HG03565 (cell line): ENCODE measurements at regions not wholly inside any gene's neighbourhood (a gene's known extent, or its start where the extent isn't known, plus 50 kb on each side); places are given as distances from the start of the nearest gene placed in this dataset.

Experiments used
- ATAC-seq: cut with Tn5 transposase; IDR thresholded peaks from one replicate; pipeline ENCODE4 v1.9.1; 2021; ENCODE audit warnings: mild to moderate bottlenecking, moderate library complexity; ENCODE audit not compliant: unreplicated experiment

- ATAC-seq, result no peak
These were observed 342.5 kb upstream of the ACTBL2 start for GRCh38 chr5:57825031-57825686.

GRCh38 chr5:57824623-57825022 lies 342.0 kb upstream of the ACTBL2 start:
- ATAC-seq, result no peak

- ATAC-seq, result no peak
These were observed 341.4 kb upstream of the ACTBL2 start for GRCh38 chr5:57824047-57824446.

- ATAC-seq, result no peak
These were observed 340.0 kb upstream of the ACTBL2 start for GRCh38 chr5:57822651-57823050.

GRCh38 chr5:57818397-57818796 lies 335.8 kb upstream of the ACTBL2 start:
- ATAC-seq, result no peak

GRCh38 chr5:57817924-57818323 lies 335.3 kb upstream of the ACTBL2 start:
- no peak for ATAC-seq

GRCh38 chr5:57817001-57817453 lies 334.4 kb upstream of the ACTBL2 start:
- no peak for ATAC-seq

GRCh38 chr5:57816108-57816507 lies 333.5 kb upstream of the ACTBL2 start:
- no peak for ATAC-seq

- no peak for ATAC-seq
These were observed 323.1 kb upstream of the ACTBL2 start for GRCh38 chr5:57805732-57806131.

GRCh38 chr5:57805170-57805569 lies 322.6 kb upstream of the ACTBL2 start:
- no peak for ATAC-seq

- no peak for ATAC-seq
These were observed 321.9 kb upstream of the ACTBL2 start for GRCh38 chr5:57804505-57804904.

GRCh38 chr5:57804007-57804444 lies 321.4 kb upstream of the ACTBL2 start:
- no peak for ATAC-seq

GRCh38 chr5:57802131-57802530 lies 319.5 kb upstream of the ACTBL2 start:
- no peak for ATAC-seq

GRCh38 chr5:57795203-57795602 lies 312.6 kb upstream of the ACTBL2 start:
- ATAC-seq, result no peak

GRCh38 chr5:57791875-57792274 lies 309.3 kb upstream of the ACTBL2 start:
- ATAC-seq, result no peak

GRCh38 chr5:57785946-57786345 lies 303.3 kb upstream of the ACTBL2 start:
- ATAC-seq, result no peak

- no peak for ATAC-seq
These were observed 301.5 kb upstream of the ACTBL2 start for GRCh38 chr5:57784121-57784520.

GRCh38 chr5:57783693-57784092 lies 301.1 kb upstream of the ACTBL2 start:
- no peak for ATAC-seq

GRCh38 chr5:57780961-57781325 lies 298.3 kb upstream of the ACTBL2 start:
- no peak for ATAC-seq

GRCh38 chr5:57780306-57780960 lies 297.8 kb upstream of the ACTBL2 start:
- no peak for ATAC-seq

GRCh38 chr5:57779383-57780223 lies 297.0 kb upstream of the ACTBL2 start:
- no peak for ATAC-seq
